ENCODE measurements at regions not wholly inside any gene's neighbourhood (a gene's known extent, or its start where the extent isn't known, plus 50 kb on each side); places are given as distances from the start of the nearest gene placed in this dataset.

DNA sequence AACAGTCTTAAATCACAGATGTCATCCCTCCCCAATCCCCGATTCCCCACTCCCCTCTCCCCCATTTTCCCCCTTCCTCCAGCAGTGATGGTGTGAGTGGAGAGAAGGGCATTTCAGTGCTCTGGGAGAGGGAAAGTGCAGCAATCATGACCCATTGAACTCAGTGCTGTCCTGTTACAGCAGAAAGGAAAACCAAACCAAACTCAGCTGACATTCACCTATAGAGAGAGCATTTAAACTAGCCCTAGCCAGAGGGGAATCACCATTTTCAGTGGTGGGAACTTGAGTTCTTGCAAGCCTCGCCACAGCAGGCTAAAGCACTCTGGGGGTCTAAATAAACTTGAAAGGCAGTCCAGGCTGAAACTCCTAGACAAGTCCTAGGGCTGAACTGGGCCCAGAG lies 129.9 kb upstream of the COL21A1 start:
- DNase-seq: no peak

DNA sequence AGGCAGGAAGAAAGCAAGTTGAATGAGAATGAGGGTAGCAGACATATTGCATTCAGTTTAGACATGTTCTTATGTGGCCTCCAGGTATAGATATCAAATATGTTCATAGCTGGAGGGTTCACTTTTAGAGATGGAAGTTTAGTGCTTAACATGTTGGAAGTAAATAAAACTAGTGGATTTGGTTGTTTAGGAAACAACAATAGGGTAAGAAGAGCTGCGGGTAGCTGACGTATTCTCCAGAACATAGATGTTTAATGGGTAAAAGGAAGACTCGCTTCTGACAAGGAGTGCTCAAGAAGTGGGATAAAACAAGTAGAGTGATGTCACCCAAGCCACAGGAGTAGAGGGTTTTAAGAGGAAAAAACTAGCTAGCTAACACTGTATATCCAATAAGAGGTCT lies 128.4 kb upstream of the COL21A1 start:
- no peak for DNase-seq

DNA sequence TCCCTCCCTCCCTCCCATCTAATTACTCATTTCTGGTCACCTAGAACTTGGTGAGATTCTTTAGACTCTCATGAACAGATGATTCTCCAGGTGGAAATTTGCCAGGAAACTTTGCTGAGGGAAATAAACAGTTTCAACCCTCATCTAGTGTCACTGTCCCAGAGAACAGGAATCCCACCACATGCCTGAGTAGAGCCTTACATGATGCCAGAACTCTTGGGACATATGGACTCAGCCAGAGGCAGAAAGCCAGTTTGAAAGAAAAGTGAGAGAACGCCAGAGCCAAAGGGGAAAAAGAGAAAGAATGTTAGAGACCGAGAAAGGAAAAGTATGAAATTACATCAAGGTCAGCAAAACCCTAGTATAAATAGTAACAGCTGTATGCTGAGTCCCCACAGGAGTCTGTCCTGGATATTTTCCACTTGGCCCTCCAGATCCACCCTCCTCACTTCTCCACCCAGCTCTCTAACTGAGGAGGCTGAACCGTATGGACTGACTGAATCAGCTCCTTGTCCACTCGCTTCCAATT lies 127.5 kb upstream of the COL21A1 start:
- DNase-seq: no peak

DNA sequence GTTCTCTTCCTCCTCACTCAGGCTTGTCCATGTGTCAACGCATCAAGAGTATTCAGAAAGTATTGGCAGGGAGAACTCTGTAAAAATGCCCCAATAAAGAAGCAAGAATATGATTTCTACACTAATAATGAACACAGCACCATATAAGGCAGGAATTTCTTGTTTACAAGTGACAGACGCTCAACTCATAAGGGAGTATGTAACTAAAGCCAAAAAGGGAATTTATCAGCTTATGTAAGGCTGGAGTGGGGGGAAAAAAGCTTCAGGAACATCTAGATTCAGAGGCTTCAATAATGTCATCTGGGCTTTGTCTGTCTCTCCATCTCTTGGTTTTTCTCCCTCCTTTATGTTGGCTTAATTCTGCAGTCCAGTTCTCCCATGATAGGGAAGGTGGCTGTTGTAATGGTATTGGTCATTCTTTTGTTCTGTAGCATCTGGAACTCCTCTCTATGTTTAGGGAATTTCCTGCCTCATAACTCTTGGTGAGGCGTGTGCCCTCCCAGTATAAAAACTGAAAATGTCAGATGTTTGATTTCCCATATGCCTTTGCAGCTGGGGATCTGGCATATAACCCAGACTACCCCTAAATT lies 125.1 kb upstream of the COL21A1 start:
- DNase-seq: no peak

DNA sequence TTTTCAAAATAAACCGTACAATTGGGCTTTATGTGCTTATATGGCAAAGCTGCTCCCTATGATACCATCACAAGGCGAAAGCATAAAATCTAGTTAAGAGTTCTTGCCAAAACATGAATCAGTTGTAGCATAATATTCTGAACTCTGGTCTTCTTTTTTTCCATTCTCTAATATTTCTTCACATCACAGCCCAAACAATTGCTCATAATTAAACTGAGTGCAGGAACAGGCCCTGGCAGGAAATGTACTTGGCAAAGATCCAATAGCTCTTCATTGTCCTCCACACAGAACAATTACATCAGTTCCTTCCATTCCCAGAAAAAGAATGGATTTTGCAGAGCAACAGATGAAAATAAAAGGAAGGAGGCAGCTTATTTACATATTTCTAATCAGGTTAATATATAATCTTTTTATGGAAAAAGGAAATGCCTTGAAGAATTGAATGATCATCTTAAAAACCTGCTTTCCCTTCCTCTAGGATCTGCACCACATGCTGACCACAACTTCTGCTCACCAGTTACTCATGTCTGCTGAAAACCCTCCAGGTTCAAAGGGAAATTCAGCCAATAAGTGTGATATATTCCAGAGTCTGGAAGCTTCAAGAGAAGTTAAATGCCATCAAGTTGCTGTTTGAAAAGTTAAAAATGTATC lies 123.3 kb upstream of the COL21A1 start:
- DNase-seq: no peak

DNA sequence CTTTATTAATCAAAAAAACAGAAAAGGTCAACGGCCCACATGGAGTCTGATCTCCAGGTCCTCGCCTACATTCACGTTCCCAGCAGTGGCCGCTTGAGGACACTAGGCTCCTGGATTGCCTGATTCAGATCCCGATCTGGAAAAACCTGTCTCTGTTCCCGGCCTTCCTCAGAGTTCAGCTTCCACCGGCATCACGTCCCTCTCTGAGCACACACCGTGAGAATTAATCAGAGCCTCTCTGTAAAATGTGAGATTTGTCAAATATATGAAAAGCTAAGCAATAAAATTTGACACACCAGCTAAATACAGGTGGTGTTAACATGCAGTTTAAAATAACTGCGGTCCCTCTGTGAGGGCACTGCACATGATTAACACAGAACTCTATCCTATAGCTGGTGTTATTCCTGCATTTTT lies 122.8 kb upstream of the COL21A1 start:
- DNase-seq: no peak

DNA sequence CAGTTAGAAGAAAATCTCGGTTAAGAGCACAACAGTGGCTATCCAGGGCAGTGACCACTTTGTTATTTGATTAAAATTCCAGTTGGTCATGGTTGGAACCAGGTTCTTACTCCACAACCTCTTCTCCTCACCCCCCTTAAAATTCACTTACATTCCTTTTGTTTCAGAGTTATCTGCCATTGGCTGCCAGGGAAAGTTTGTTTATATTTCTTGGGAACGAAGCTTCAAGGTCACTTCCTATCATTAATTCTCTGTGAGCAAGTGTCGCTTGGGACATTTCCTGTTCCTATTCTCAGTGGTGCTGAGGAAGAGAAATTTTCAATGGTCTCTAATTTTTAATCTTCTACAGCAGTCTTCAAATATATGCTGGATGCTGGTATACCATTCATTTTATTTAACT lies 121.1 kb upstream of the COL21A1 start:
- DNase-seq: no peak

DNA sequence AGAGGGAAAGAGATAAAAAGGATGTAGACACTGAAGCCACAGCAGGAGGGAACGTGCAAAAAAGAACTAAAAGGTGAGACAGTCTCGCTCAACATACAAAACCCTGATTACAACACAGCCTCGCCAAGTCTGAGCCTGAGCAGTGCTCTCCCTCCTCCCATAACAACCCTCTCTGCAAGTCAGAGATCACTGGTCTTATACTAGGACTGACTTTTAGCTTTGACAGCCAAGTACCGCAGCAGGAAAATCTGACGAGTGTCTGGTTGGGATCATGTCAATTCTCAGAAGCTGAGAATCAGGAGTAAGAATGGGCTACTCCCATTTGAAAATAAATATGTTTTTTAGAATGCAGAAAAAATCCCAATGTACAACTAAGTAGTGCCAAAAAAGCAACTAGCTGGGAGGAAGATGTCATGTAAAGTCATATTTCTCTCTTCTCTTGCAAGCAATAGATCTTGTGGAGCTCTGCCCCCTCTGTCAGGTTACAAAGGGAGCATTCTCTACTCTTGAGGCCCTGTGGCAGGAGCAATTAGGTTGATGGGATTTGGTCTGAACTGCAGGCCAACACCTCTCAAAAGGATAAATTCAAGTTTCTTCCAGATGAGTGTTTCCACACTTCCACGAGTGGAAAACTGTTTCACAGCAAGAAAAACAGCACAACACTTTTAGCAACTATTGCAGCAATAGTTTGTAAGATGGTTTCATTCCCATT lies 118.9 kb upstream of the COL21A1 start:
- no peak for DNase-seq

DNA sequence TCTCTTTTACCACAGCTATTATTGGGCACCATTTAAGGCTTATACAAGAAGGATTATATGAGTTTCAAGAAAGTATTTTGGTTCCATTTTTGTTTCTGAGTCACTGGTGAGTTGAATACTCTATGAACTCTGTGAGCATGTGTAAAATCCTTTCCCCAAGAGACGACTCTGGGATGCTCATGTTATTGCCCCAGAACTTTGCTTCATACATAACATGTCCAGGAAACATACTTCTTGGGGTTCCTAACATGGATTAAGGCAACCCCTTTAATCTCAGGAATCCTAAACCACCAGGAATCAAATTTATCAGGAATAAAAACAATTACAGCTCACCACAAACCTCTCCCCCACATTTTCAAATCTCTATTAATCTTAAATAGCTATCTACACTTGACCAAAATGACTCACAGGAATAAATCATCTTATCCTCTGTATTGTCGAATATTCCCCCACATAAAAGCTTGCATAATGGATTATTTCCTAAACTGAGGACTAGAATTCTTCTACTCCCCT lies 117.5 kb upstream of the COL21A1 start:
- DNase-seq: no peak

DNA sequence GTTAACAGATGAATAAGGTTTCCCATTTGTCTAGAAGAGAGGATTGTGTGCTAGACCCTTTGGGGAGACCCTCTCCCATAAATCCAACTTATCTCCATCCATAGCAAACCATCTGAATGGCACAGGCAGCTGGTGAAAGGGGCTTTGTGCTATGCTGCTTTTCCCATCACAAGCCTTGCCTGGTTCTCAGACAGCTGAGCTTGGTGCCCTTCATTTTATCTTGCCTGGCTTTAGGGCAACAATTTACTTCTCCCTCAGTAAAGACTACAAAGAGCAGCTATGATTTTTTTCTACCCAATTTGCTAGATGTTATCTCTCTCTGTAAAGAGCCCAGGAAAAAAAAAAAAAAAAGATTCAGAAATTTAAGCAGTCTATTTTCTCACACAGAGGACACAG lies 117.0 kb upstream of the COL21A1 start:
- DNase-seq: no peak

DNA sequence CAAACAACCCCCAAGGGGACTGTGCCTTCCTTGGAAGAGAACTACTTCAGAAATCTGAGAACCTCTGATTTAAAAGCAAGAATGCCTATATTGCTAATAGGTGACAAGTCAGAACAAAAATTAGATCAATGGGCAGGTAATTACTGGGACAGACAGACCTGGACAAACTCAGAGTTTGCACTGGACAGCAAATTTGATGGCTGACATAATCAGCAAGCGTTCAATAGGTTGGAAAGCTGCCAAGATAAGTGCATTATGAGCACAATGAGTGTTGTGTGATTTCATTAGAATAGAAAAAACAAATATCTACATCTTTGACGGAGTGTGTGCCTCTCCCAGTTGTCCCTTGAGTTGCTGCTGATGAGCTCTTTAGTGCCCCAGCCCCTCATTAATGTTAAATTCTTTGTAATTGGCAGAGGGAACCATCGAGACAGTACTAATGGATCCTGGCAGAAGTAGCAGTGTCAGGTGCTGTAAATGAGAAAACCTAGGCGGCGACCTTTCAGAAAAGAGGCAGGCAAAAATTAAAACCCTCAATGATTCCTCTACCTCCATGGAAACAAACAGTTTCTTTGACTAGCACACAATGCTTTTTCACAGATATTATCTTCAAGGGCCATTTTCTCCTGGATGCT lies 116.5 kb upstream of the COL21A1 start:
- no peak for DNase-seq

DNA sequence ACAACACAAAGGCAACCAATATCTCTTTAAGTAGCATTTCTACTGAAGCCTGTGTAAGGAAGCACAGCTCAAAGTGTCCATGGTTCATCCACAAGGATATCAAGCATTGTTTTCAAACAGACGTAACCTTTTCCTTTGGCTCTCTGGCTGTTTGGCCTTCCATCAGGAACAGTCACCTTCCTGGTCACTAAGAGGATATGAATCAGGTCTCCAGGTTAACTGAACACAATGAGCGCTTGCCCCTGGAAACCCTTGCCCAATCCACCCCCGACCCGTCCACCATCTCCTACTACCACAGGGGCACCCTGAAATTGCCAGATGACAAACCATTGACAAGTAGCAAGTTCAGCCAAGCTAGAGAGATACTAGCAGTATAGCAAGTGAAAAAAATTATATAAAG lies 114.4 kb upstream of the COL21A1 start:
- DNase-seq: no peak

DNA sequence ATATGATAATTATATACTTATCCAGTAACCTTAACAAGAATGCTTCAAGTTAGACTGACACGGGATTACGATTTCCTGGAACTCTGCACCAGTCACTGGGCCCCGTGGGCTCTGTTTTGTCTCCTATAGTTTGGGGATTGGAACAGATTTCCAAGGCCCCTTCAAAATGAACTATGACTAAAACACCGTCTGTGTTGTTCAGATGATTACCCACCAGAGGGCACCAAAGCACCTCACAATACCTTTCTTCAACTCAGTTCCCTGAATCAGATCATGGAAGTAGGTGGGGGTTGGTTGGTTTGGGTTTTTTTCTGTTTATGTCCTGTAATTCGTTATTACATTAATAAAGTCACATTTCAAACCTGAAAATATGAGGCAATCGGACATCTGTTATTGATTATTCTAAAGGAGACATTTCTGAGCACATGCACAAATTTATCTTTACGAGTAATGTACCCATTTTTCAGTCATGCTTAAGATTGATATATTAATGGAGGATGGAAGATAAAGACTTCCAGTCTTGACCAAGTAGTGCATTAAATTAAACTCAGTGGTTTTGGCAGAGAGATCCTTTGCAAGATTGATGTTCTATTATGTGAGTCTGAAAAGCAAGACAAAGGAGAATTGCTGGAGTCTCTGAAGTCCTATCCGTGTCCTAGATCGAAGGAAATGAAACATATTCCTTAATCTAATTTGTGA lies 112.0 kb upstream of the COL21A1 start:
- peak; percentile 70 for DNase-seq

DNA sequence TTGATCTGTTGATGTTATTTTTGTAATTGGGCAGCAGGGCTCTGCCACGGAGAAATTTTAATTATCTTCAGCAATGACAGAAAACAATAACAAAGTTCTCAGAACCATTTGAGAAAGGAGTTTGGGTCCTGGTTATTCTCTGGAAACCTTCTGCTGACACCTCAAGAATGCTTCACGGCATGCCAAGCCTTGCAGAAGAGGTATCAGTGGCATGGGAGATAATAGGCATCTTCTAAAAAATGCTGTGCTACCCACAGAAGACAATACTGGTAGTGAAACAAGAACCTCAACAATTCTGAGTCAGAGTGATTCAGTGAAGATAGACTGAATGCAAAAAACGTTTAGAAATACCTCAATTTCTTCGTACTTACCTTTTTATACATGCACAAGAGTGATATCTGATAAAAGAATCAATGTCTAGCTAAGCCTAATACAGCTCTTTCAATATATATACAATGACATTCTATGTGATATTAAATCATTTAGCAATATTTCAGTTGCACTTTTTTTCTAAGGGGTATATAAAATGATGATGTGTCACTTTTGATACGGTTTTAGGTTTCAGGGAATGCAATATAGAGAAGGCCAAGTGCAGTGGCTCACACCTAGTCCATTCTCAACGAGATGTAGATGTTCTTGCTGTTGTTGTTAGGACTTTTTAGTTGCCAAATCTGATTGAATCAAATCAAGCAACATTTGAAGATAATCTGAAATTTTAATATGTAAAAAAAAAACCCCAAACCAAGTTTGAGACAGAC lies 110.4 kb upstream of the COL21A1 start:
- peak; percentile 3 for DNase-seq

DNA sequence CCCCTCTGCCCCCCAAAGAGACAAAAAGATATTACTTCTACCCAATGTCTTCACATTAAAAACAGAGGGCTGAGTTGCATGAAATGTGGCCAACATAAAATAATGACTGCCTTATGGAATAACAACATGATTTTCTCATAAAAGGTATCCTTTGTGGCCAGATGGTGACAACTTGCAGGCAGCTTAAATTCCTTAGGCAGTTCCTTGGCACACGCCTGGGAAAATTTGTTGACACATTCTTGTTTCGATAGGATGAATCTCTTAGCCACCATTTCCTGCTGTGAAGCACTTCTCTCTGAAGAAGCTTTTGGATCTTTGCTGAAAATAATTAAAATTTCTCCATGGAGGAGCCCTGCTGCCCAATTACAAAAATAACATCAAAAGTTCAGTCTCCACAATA lies 109.0 kb upstream of the COL21A1 start:
- DNase-seq: no peak

DNA sequence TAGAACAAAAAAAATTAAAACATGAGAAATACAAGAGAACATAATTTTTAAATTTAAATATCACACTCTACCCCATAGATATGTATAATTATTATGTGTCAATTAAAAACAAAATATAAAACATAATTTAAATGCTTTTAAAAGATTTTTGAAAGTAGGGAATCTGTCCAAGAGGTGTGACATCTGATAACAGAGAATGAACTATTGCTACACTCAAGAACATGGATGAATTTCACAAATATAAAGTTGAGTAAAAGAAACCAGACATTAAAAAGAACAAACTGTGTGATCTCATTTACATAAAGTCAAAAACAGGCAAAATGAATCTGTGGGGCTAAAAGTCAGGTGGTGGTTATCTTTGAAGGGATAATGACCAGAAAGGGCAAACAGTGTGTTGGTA lies 106.5 kb upstream of the COL21A1 start:
- DNase-seq: no peak

DNA sequence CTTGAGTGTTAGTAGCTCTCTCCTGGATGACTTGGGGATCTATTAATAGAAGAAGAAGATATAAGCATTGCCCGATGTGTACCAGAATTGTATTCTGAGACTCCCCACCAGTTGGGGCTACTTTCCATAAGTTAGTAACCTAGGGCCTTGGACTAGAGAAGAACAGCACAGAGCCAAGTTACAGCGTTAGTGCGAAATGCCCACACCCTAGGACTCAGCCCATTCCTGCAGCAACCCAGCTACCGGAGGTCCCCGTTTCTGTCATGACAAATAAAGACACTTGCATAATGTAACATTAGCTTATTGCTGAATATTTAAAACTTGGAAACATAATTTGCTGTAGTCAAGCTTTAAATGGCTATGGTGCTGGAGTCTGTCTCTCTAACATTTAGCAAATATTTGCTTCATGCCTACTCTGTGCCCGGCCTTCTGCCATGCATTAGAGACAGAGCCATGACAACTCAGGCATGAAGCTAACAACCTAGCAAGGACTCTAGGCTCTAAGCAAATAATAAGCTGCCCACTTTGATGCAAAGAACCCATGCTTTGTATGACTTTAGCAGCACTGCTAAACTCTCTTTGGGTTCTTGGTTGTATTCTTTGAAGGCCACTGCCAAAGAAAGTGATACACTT lies 103.4 kb upstream of the COL21A1 start:
- DNase-seq: no peak

DNA sequence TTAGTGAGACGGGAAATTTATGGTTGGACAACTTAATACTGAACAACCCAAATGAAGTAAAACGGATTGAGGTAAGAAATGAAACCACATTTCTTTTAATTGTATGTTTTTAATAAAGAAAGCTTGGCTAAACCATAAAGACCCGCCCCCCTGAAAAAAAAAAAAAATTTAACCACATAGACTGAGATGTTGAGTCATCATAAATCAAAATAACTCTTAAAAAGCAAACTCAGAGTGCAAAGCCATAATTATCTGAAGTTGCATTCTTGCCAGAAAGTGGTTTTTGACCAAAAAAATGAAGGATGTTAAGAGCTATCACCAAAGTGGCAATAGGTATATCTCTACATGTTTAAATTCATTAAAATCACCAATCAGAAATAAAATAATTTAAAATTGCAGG lies 101.8 kb upstream of the COL21A1 start:
- no peak for DNase-seq

DNA sequence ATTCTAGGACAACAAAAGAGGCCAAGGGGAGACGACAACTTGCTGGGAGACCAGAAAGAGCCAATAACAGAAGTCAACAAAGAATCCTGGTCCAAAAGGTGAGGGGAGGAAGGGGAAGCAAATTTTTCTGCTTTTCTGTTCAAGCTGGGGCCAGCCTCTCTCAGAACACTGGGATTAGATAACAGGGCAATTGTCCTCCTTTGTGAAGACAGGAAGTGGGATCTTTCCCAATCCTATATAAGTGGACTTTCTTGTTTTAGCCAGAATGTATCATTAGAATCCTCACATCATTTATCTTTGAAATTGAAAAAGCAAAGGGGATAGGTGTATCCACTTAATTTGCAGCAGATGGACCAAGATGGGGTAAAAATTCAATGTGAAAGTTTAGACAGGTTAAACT lies 101.2 kb upstream of the COL21A1 start:
- no peak for DNase-seq

DNA sequence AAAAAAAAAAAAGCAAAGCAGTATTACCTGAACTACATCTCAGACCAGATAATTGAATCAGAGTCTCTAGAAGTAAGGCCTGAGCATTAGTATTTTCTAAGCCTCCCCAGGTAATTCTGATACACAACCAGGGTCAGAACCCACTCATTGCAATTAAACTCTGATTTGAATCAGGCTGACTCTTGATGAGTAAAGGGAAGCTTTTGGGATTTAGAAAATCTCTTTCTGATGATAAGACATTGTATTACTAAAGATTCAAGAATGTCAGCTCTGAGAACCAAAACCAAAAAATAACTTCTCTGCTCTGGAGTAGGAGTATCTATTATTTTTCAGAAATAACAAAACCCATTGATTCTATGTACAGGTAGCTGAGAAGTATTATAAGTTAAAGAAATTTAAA lies 100.1 kb upstream of the COL21A1 start:
- no peak for DNase-seq

DNA sequence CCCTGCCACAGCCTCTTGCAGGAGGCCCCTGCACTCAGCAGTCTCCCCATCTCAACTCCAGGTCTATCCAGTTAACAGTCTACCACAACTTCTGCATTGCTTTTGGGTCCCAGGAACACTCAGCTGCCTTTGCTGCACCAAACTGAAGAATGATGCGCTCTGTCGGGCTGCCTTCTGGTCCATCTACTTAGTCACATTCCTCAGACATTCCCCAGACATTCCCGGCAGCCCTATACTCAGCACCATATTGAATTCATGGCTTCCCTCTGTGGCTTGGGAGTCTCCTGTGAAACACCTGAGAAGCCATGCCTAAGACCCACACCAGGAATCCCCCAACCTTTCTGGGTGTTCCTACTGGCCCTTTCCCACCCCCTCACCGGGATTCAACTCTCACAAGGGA lies 99.6 kb upstream of the COL21A1 start:
- DNase-seq: no peak

Measured in activated CD4-positive, alpha-beta T cell treated with anti-CD3 and anti-CD28 coated beads, Interleukin-10, Interleukin-2, amounts not matched to agents 100 ng/mL and 50 ng/mL, durations not matched to agents 16 hours and 8 hours (primary cell).